HUES48 (cell line): ENCODE measurements at regions not wholly inside any gene's neighbourhood (a gene's known extent, or its start where the extent isn't known, plus 50 kb on each side); places are given as distances from the start of the nearest gene placed in this dataset.

Experiments used
- H3K27ac ChIP-seq: one replicate; pipeline ENCODE4 v1.7.0; 2013; ENCODE audit warnings: low read depth, low read length, inconsistent platforms
- H3K27me3 ChIP-seq: 2 replicates; pipeline ENCODE4 v1.6.1; 2013; ENCODE audit warnings: mild to moderate bottlenecking, low read length; ENCODE audit not compliant: control insufficient read depth, insufficient read depth
- H3K36me3 ChIP-seq: 2 replicates; pipeline ENCODE4 v1.6.1; 2013; ENCODE audit warnings: low read length; ENCODE audit not compliant: control insufficient read depth, insufficient read depth
- H3K4me1 ChIP-seq: 2 replicates; pipeline ENCODE4 v1.6.1; 2013; ENCODE audit warnings: mild to moderate bottlenecking, low read length; ENCODE audit not compliant: control insufficient read depth, insufficient read depth
- H3K4me3 ChIP-seq: 2 replicates; pipeline ENCODE4 v1.5.1; 2013; ENCODE audit warnings: mild to moderate bottlenecking, low read depth, low read length
- H3K9ac ChIP-seq: 2 replicates; pipeline ENCODE4 v1.6.1; 2013; ENCODE audit warnings: mild to moderate bottlenecking, low read depth, low read length, moderate library complexity
- H3K9me3 ChIP-seq: 2 replicates; pipeline ENCODE4 v1.6.1; 2013; ENCODE audit warnings: low read length; ENCODE audit not compliant: control insufficient read depth, insufficient read depth

GRCh38 chr9:26243726-26244125 is 565.5 kb upstream of the TUSC1 start:
- Histone ChIP-seq H3K9me3 (no peaks in the 10 kb centered on the region), H3K4me1 (no peaks in the 10 kb centered on the region), H3K4me3 (no peak overlapping the region), H3K9ac (no peak overlapping the region), H3K27ac (no peak overlapping the region), H3K36me3 (no peaks in the 10 kb centered on the region), H3K27me3 (no peaks in the 10 kb centered on the region)

GRCh38 chr9:26243029-26243697 is 564.9 kb upstream of the TUSC1 start:
- Histone ChIP-seq H3K27ac (no peak overlapping the region), H3K4me1 (no peaks in the 10 kb centered on the region), H3K9me3 (no peaks in the 10 kb centered on the region), H3K9ac (no peak overlapping the region), H3K36me3 (no peaks in the 10 kb centered on the region), H3K4me3 (no peak overlapping the region), H3K27me3 (no peaks in the 10 kb centered on the region)

DNA sequence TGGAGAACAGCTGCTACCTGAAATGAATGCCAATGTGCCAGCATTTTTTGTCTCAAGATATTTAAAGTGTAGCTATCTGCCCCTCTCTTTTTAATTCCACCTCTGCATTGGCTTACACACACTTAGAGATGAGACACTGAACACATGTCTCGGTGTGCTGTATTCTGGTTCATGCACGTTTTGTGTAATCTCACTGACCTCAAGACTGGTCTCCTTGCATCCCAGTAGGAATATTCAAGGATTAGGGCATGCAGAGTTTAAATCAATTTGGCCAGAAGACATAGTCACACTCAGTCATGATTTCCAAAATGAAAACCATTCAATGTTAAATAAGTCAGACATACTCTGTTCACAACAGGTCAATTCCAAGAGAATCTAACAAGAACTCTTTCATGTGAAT is 561.8 kb upstream of the TUSC1 start:
- no peaks in the 10 kb centered on the region for H3K36me3 ChIP-seq
- H3K27ac ChIP-seq, result no peak overlapping the region
- H3K9ac ChIP-seq, result no peak overlapping the region
- no peaks in the 10 kb centered on the region for H3K27me3 ChIP-seq
- H3K9me3 ChIP-seq, result no peaks in the 10 kb centered on the region
- H3K4me3 ChIP-seq, result no peak overlapping the region
- no peaks in the 10 kb centered on the region for H3K4me1 ChIP-seq

GRCh38 chr9:26237256-26237655 is 559.0 kb upstream of the TUSC1 start:
- no peaks in the 10 kb centered on the region for H3K4me1 ChIP-seq
- no peaks in the 10 kb centered on the region for H3K36me3 ChIP-seq
- no peak overlapping the region for H3K4me3 ChIP-seq
- no peak overlapping the region for H3K27ac ChIP-seq
- no peaks in the 10 kb centered on the region for H3K27me3 ChIP-seq
- no peak overlapping the region for H3K9ac ChIP-seq
- no peaks in the 10 kb centered on the region for H3K9me3 ChIP-seq

DNA sequence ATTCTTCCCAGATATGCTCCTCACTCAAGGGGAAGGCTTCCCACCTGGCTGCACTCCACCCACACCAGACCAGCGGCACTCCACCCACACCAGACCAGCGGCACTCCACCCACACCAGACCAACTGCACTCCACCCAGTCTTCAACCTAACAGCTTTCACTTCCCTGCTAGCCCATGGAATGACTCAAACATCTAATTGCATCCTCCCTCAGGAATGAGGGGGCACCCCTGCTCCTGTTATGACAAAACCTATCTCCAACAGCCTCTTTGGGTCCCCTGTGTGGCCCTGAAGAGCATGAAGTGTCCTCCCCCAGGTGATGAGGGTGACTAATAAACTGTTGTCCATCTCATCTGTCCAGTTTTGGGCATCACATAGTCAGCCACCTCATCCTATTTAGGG is 556.6 kb upstream of the TUSC1 start:
- no peak overlapping the region for H3K27ac ChIP-seq
- no peak overlapping the region for H3K4me3 ChIP-seq
- no peak overlapping the region for H3K9ac ChIP-seq
- no peaks in the 10 kb centered on the region for H3K9me3 ChIP-seq
- no peaks in the 10 kb centered on the region for H3K27me3 ChIP-seq
- H3K4me1 ChIP-seq, result no peaks in the 10 kb centered on the region
- H3K36me3 ChIP-seq, result no peaks in the 10 kb centered on the region

DNA sequence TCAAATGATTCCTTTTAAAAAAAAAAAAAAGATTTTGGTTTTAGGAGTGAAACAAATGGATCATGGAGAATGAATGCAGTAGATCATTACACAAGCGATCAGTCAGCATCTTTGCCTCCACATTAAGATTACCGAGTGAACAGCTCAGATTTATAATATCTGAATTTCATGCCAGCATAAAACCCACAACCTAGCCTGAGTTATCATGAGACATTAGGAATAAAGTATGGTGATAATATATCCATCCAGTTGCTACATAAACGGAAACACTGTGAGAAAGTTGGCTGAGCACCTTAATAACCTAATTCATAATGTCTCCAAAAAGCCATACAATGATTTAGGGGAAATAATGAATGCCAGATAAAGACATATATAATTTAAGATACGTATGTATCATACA is 553.1 kb upstream of the TUSC1 start:
- no peaks in the 10 kb centered on the region for H3K36me3 ChIP-seq
- H3K4me1 ChIP-seq, result peaks cover 5% of the 10 kb centered on the region; the same call in 1 of the 2 replicates
- H3K27ac ChIP-seq, result no peak overlapping the region
- no peak overlapping the region for H3K4me3 ChIP-seq
- H3K27me3 ChIP-seq, result no peaks in the 10 kb centered on the region
- H3K9me3 ChIP-seq, result no peaks in the 10 kb centered on the region
- no peak overlapping the region for H3K9ac ChIP-seq

- H3K36me3 ChIP-seq, result no peaks in the 10 kb centered on the region
- no peaks in the 10 kb centered on the region for H3K27me3 ChIP-seq
- peaks cover 9% of the 10 kb centered on the region; the same call in 1 of the 2 replicates for H3K4me1 ChIP-seq
- no peaks in the 10 kb centered on the region for H3K9me3 ChIP-seq
- H3K9ac ChIP-seq, result no peak overlapping the region
- no peak overlapping the region for H3K27ac ChIP-seq
- H3K4me3 ChIP-seq, result no peak overlapping the region
Measured at GRCh38 chr9:26229324-26230054, 551.2 kb upstream of the TUSC1 start.

GRCh38 chr9:26228273-26228672 is 550.0 kb upstream of the TUSC1 start:
- Histone ChIP-seq H3K36me3 (no peaks in the 10 kb centered on the region), H3K4me1 (peaks cover 9% of the 10 kb centered on the region; the same call in 1 of the 2 replicates), H3K4me3 (no peak overlapping the region), H3K9me3 (no peaks in the 10 kb centered on the region), H3K9ac (no peak overlapping the region), H3K27me3 (no peaks in the 10 kb centered on the region), H3K27ac (no peak overlapping the region)

GRCh38 chr9:26221290-26221689 is 543.0 kb upstream of the TUSC1 start:
- Histone ChIP-seq H3K27ac (no peak overlapping the region), H3K36me3 (no peaks in the 10 kb centered on the region), H3K27me3 (no peaks in the 10 kb centered on the region), H3K4me3 (no peak overlapping the region), H3K9me3 (peaks cover 5% of the 10 kb centered on the region), H3K4me1 (0 out of 2 replicates have a peak, but pooled peaks cover 4% of the 10 kb centered on the region), H3K9ac (no peak overlapping the region)

- H3K4me3 ChIP-seq, result no peak overlapping the region
- H3K9ac ChIP-seq, result no peak overlapping the region
- H3K9me3 ChIP-seq, result peaks cover 13% of the 10 kb centered on the region
- H3K4me1 ChIP-seq, result no peaks in the 10 kb centered on the region
- H3K36me3 ChIP-seq, result no peaks in the 10 kb centered on the region
- no peak overlapping the region for H3K27ac ChIP-seq
- no peaks in the 10 kb centered on the region for H3K27me3 ChIP-seq
Measured at GRCh38 chr9:26220367-26220766, 542.1 kb upstream of the TUSC1 start.

DNA sequence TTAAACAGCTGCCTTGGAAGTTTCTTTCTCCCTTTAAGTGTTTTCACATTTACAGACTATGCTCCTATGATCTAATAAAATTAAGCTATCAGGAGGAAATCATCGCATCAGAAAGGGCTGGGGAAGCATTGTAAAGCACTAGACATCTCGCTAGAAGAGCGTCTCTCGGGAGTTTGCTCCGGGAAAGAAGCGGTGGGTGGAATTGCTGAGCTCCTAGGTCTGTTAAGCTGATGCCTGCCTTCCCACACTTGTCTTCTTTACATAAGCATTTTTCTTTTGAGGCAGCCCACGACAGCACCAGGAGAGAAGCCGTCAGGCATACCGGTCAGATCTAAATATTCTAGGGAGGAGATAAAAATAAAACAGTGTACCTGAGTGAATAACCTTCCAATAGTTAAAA is 541.7 kb upstream of the TUSC1 start:
- Histone ChIP-seq H3K27ac (no peak overlapping the region), H3K36me3 (no peaks in the 10 kb centered on the region), H3K27me3 (no peaks in the 10 kb centered on the region), H3K9me3 (peaks cover 13% of the 10 kb centered on the region), H3K9ac (no peak overlapping the region), H3K4me3 (no peak overlapping the region), H3K4me1 (no peaks in the 10 kb centered on the region)
